PC-9 (cell line): ENCODE measurements at regions not wholly inside any gene's neighbourhood (a gene's known extent, or its start where the extent isn't known, plus 50 kb on each side); places are given as distances from the start of the nearest gene placed in this dataset.

ENCODE experiments used
- CTCF ChIP-seq: fragments of 200-600 bp; sonication (generic); conservative IDR thresholded peaks from 2 replicates; pipeline ENCODE4 v1.6.1; 2017; ENCODE audit warnings: mixed run types, antibody characterized with exemption, mild to moderate bottlenecking, moderate library complexity
- EZH2 ChIP-seq: fragments of 200-600 bp; sonication (generic); IDR thresholded peaks from 2 replicates; pipeline ENCODE4 v1.8.0; 2017; ENCODE audit warnings: antibody characterized with exemption, low read depth

DNA sequence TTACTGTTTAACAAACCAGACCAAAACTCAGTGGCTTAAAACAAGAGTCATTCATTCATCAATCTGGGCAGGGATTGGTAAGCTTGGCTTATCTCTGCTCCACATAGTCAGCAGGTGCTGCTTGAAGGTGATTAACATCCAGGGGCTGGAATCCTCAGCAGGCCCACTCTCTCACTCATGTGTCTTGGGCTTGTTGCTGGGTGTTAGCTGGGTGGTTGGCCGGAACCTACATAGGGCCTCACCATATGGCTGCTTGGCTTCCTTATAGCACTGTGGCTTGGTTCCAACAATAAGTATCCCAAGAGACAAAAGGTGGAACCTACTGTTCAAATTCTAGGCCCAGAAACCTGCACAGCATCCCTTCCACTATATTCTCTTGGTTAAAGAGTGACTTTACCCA is 125.0 kb downstream of the RASGEF1B start:
- TF ChIP-seq CTCF (no peak), EZH2 (no peak)
